Bronchial epithelial cell (primary cell): ENCODE measurements at regions not wholly inside any gene's neighbourhood (a gene's known extent, or its start where the extent isn't known, plus 50 kb on each side); places are given as distances from the start of the nearest gene placed in this dataset.
A peak's percentile ranks its signal among the peaks of the same experiment; 100 is the strongest.

Source experiments
- DNase-seq: peaks from one replicate; pipeline ENCODE4 v3.0.0-alpha.2; 2010; ENCODE audit warnings: low read depth
- FAIRE-seq: peaks from 2 replicates; lab custom pipeline; 2011; peaks lifted over from hg19 to GRCh38; lab: Jason Lieb, UNC
- H3K27me3 ChIP-seq: 2 replicates; pipeline ENCODE4 v1.5.1; 2011; ENCODE audit warnings: low read length; ENCODE audit not compliant: control insufficient read depth, insufficient read depth
- H3K36me3 ChIP-seq: 2 replicates; pipeline ENCODE4 v1.5.1; 2011; ENCODE audit warnings: low read length; ENCODE audit not compliant: control insufficient read depth, insufficient read depth
- H3K4me3 ChIP-seq: 2 replicates; pipeline ENCODE4 v1.5.1; 2011; ENCODE audit warnings: mild to moderate bottlenecking, low read depth, low read length, control low read depth
- CTCF ChIP-seq: IDR thresholded peaks from 2 replicates; pipeline ENCODE4 v1.5.1; 2011; ENCODE audit warnings: mild to moderate bottlenecking, moderate library complexity, low read length, control low read depth, inconsistent platforms; ENCODE audit not compliant: insufficient read depth, severe bottlenecking

- peak; percentile 47 for FAIRE-seq
- TF ChIP-seq CTCF, result no peak
- Histone ChIP-seq H3K4me3 (no peak overlapping the region), H3K36me3 (no peaks in the 10 kb centered on the region), H3K27me3 (peaks cover 2% of the 10 kb centered on the region)
- peak; percentile 81 for DNase-seq
Observed at GRCh38 chr10:121002586-121003205, 151.5 kb downstream of the WDR11 start.

GRCh38 chr10:121005948-121006587 lies 154.9 kb downstream of the WDR11 start:
- Histone ChIP-seq H3K4me3 (no peak overlapping the region), H3K36me3 (no peaks in the 10 kb centered on the region), H3K27me3 (peaks cover 2% of the 10 kb centered on the region)
- no peak for TF ChIP-seq CTCF
- FAIRE-seq, result no peak
- no peak for DNase-seq

- FAIRE-seq, result no peak
- no peak for TF ChIP-seq CTCF
- DNase-seq, result peak; percentile 17
- no peaks in the 10 kb centered on the region for H3K36me3 ChIP-seq
- no peak overlapping the region for H3K4me3 ChIP-seq
- H3K27me3 ChIP-seq, result no peaks in the 10 kb centered on the region
Observed at GRCh38 chr10:121007264-121007663, 156.1 kb downstream of the WDR11 start.

GRCh38 chr10:121015916-121016315 lies 164.8 kb downstream of the WDR11 start:
- no peak for FAIRE-seq
- no peak for TF ChIP-seq CTCF
- H3K36me3 ChIP-seq, result no peaks in the 10 kb centered on the region
- no peak for DNase-seq
- H3K27me3 ChIP-seq, result peaks cover 4% of the 10 kb centered on the region
- H3K4me3 ChIP-seq, result no peak overlapping the region

- Histone ChIP-seq H3K27me3 (peaks cover 6% of the 10 kb centered on the region), H3K4me3 (no peak overlapping the region), H3K36me3 (no peaks in the 10 kb centered on the region)
- no peak for TF ChIP-seq CTCF
- FAIRE-seq, result no peak
- no peak for DNase-seq
Observed at GRCh38 chr10:121024905-121025584, 173.9 kb downstream of the WDR11 start.
